GM23338 (cell line): ENCODE measurements at regions not wholly inside any gene's neighbourhood (a gene's known extent, or its start where the extent isn't known, plus 50 kb on each side); places are given as distances from the start of the nearest gene placed in this dataset.

Experiments
- ATAC-seq: fragments of 200-7000 bp; cut with Tn5 transposase; 3 replicates; pipeline ENCODE4 v1.9.1; 2020
- DNase-seq: peaks from one replicate; pipeline ENCODE4 v3.0.0-alpha.2; 2015; ENCODE audit warnings: low spot score
- H2AFZ ChIP-seq: fragments of 200-600 bp; sonication (generic); 2 replicates; pipeline ENCODE4 v1.8.0; 2016; ENCODE audit warnings: antibody characterized with exemption, mild to moderate bottlenecking, moderate library complexity
- H3F3A ChIP-seq: fragments of 200-600 bp; sonication (generic); replicated peaks from 2 replicates; pipeline ENCODE4 v1.8.0; 2017; ENCODE audit warnings: antibody characterized with exemption, mixed run types, low read depth
- H3K27ac ChIP-seq: fragments of 200-600 bp; sonication (generic); 2 replicates; pipeline ENCODE4 v1.6.1; 2016; ENCODE audit warnings: low read depth
- H3K27me3 ChIP-seq: fragments of 200-600 bp; sonication (generic); 2 replicates; pipeline ENCODE4 v1.8.0; 2016; ENCODE audit warnings: mild to moderate bottlenecking, mixed run types, moderate library complexity; ENCODE audit not compliant: insufficient read depth
- H3K36me3 ChIP-seq: fragments of 200-600 bp; sonication (generic); 2 replicates; pipeline ENCODE4 v1.8.0; 2016; ENCODE audit warnings: mild to moderate bottlenecking; ENCODE audit not compliant: insufficient read depth
- H3K4me1 ChIP-seq: fragments of 200-600 bp; sonication (generic); 2 replicates; pipeline ENCODE4 v1.8.0; 2016; ENCODE audit warnings: mild to moderate bottlenecking, moderate library complexity; ENCODE audit not compliant: insufficient read depth
- H3K4me2 ChIP-seq: fragments of 200-600 bp; sonication (generic); 2 replicates; pipeline ENCODE4 v1.7.1; 2017; ENCODE audit warnings: mixed run types
- H3K4me3 ChIP-seq: fragments of 200-600 bp; sonication (generic); 2 replicates; pipeline ENCODE4 v1.6.1; 2016; ENCODE audit warnings: mixed run types
- H3K79me2 ChIP-seq: fragments of 200-600 bp; sonication (generic); replicated peaks from 2 replicates; pipeline ENCODE4 v1.8.0; 2017; ENCODE audit warnings: mild to moderate bottlenecking; ENCODE audit not compliant: insufficient read depth
- H3K9me2 ChIP-seq: fragments of 200-600 bp; sonication (generic); 2 replicates; pipeline ENCODE4 v1.8.0; 2017; ENCODE audit not compliant: insufficient read depth
- H4K20me1 ChIP-seq: fragments of 200-600 bp; sonication (generic); replicated peaks from 2 replicates; pipeline ENCODE4 v1.8.0; 2017; ENCODE audit warnings: mild to moderate bottlenecking; ENCODE audit not compliant: insufficient read depth
- H3K27ac Mint-ChIP-seq: 2 replicates; pipeline ENCODE4 v1.8.0; 2020; ENCODE audit warnings: inconsistent platforms, mild to moderate bottlenecking, moderate library complexity, mixed read lengths
- H3K27me3 Mint-ChIP-seq: 3 replicates; pipeline ENCODE4 v1.8.0; 2022; ENCODE audit warnings: low read depth, mild to moderate bottlenecking, moderate library complexity, mixed read lengths, inconsistent platforms; ENCODE audit not compliant: insufficient read depth, poor library complexity
- H3K36me3 Mint-ChIP-seq: 3 replicates; pipeline ENCODE4 v1.8.0; 2021; ENCODE audit warnings: low read depth, mild to moderate bottlenecking, inconsistent platforms, moderate library complexity, mixed read lengths
- H3K4me1 Mint-ChIP-seq: 3 replicates; pipeline ENCODE4 v1.8.0; 2020; ENCODE audit warnings: mild to moderate bottlenecking, inconsistent platforms, mixed read lengths
- H3K4me3 Mint-ChIP-seq: 3 replicates; pipeline ENCODE4 v1.8.0; 2021; ENCODE audit warnings: moderate library complexity, mild to moderate bottlenecking, inconsistent platforms, mixed read lengths
- H3K9me3 Mint-ChIP-seq: 3 replicates; pipeline ENCODE4 v1.8.0; 2020; ENCODE audit warnings: moderate library complexity, mild to moderate bottlenecking, inconsistent platforms, mixed read lengths
- CREB1 ChIP-seq: fragments of 250-450 bp; sonication (Bioruptor Pico); IDR thresholded peaks from 2 replicates; pipeline ENCODE4 v1.5.0; 2020; ENCODE audit warnings: low read depth, mild to moderate bottlenecking, moderate library complexity
- CTCF ChIP-seq, 2 experiments: fragments of 200-600 bp in 1 of 2; sonication (generic) in 1 of 2; conservative IDR thresholded peaks; 2 replicates each; pipeline versions ENCODE4 v1.5.1 to v1.6.1; 2016 to 2017; ENCODE audit warnings: antibody characterized with exemption in 2 of 2, low read depth in 2 of 2, mild to moderate bottlenecking in 2 of 2, moderate library complexity in 1 of 2
- ETS1 ChIP-seq: IDR thresholded peaks from 2 replicates; pipeline ENCODE4 v1.6.1; 2016; ENCODE audit warnings: antibody characterized with exemption
- EZH2 ChIP-seq: fragments of 200-600 bp; sonication (generic); IDR thresholded peaks from one replicate; pipeline ENCODE4 v1.8.0; 2017; ENCODE audit warnings: antibody characterized with exemption, mild to moderate bottlenecking, low read depth; ENCODE audit not compliant: unreplicated experiment
- EZH2phosphoT487 ChIP-seq: fragments of 200-600 bp; sonication (generic); IDR thresholded peaks from one replicate; pipeline ENCODE4 v1.8.1; 2018; ENCODE audit warnings: antibody characterized with exemption; ENCODE audit not compliant: unreplicated experiment
- JUNB ChIP-seq: IDR thresholded peaks from one replicate; pipeline ENCODE4 v1.6.1; 2016; ENCODE audit warnings: antibody characterized with exemption; ENCODE audit not compliant: unreplicated experiment
- NANOG ChIP-seq: IDR thresholded peaks from 2 replicates; pipeline ENCODE4 v1.6.1; 2016; ENCODE audit warnings: antibody characterized with exemption, borderline replicate concordance
- POLR2AphosphoS5 ChIP-seq: IDR thresholded peaks from 2 replicates; pipeline ENCODE4 v1.6.1; 2016; ENCODE audit warnings: antibody characterized with exemption, low read depth
- REST ChIP-seq: IDR thresholded peaks from one replicate; pipeline ENCODE4 v1.6.1; 2018; ENCODE audit warnings: antibody characterized with exemption; ENCODE audit not compliant: unreplicated experiment
- STAT1 ChIP-seq: IDR thresholded peaks from one replicate; pipeline ENCODE4 v1.6.1; 2016; ENCODE audit warnings: antibody characterized with exemption; ENCODE audit not compliant: unreplicated experiment
- ZNF114 ChIP-seq: fragments of 250-450 bp; sonication (Bioruptor Pico); IDR thresholded peaks from 2 replicates; pipeline ENCODE4 v1.5.0; 2020; ENCODE audit warnings: mild to moderate bottlenecking, moderate library complexity
- ZNF331 ChIP-seq: fragments of 250-450 bp; sonication (Bioruptor Pico); IDR thresholded peaks from 2 replicates; pipeline ENCODE4 v1.5.0; 2020; ENCODE audit warnings: low read depth, mild to moderate bottlenecking, moderate library complexity
- ZNF462 ChIP-seq: fragments of 250-450 bp; sonication (Bioruptor Pico); IDR thresholded peaks from 2 replicates; pipeline ENCODE4 v1.5.0; 2020; ENCODE audit warnings: mild to moderate bottlenecking, moderate library complexity

- Mint-ChIP-seq H3K27ac (no peak overlapping the region), H3K4me3 (no peak overlapping the region), H3K36me3 (no peaks in the 10 kb centered on the region), H3K9me3 (no peaks in the 10 kb centered on the region), H3K27me3 (no peaks in the 10 kb centered on the region), H3K4me1 (no peaks in the 10 kb centered on the region)
- ATAC-seq (no peak), DNase-seq (no peak)
- no peak overlapping the region for H3K27ac ChIP-seq
- no peak overlapping the region for H3K4me2 ChIP-seq
- H4K20me1 ChIP-seq, result no peaks in the 10 kb centered on the region
- H3K9me2 ChIP-seq, result no peaks in the 10 kb centered on the region
- H3K36me3 ChIP-seq, result no peaks in the 10 kb centered on the region
- TF ChIP-seq ETS1, result no peak
- no peak for TF ChIP-seq NANOG
- no peak for TF ChIP-seq JUNB
- TF ChIP-seq CREB1 (CRISPR knock-in tag), result no peak
- TF ChIP-seq ZNF462 (CRISPR knock-in tag), result no peak
- no peak for TF ChIP-seq REST
- TF ChIP-seq POLR2AphosphoS5, result no peak
- TF ChIP-seq ZNF331 (CRISPR knock-in tag), result no peak
- no peak for TF ChIP-seq ZNF114 (CRISPR knock-in tag)
- no peak for TF ChIP-seq CTCF (conservative IDR thresholded peaks at IDR 0.05; ENCODE audit: low read depth in 2 of 2)
- no peak for TF ChIP-seq EZH2phosphoT487
- TF ChIP-seq STAT1, result no peak
- no peak for TF ChIP-seq EZH2
- H3K4me1 ChIP-seq, result no peaks in the 10 kb centered on the region
- H3K4me3 ChIP-seq, result no peak overlapping the region
- no peaks in the 10 kb centered on the region for H3K27me3 ChIP-seq
- no peak overlapping the region for H2AFZ ChIP-seq
- H3F3A ChIP-seq, result no peaks in the 10 kb centered on the region
- no peaks in the 10 kb centered on the region for H3K79me2 ChIP-seq
Observed at GRCh38 chr3:55143336-55143735, 215.5 kb upstream of the LRTM1 start.
